MM.1S (cell line): ENCODE measurements at regions not wholly inside any gene's neighbourhood (a gene's known extent, or its start where the extent isn't known, plus 50 kb on each side); places are given as distances from the start of the nearest gene placed in this dataset.

Experiments
- DNase-seq: peaks from one replicate; pipeline ENCODE4 v3.0.0-alpha.2; 2015
- H2AFZ ChIP-seq: fragments of 300-600 bp; sonication (generic); 2 replicates; pipeline ENCODE4 v1.6.0; 2016; ENCODE audit warnings: antibody characterized with exemption, low read length
- H3F3A ChIP-seq: fragments of 300-600 bp; sonication (generic); 2 replicates; pipeline ENCODE4 v1.6.1; 2016; ENCODE audit warnings: mild to moderate bottlenecking, antibody characterized with exemption, low read length, moderate library complexity, mixed read lengths; ENCODE audit not compliant: insufficient read depth
- H3K27ac ChIP-seq: fragments of 300-600 bp; sonication (generic); 2 replicates; pipeline ENCODE4 v1.5.1; 2016; ENCODE audit warnings: mild to moderate bottlenecking, low read length
- H3K27me3 ChIP-seq: fragments of 300-600 bp; sonication (generic); replicated peaks from 2 replicates; pipeline ENCODE4 v1.6.0; 2016; ENCODE audit warnings: low read length; ENCODE audit not compliant: insufficient read depth
- H3K36me3 ChIP-seq: fragments of 300-600 bp; sonication (generic); replicated peaks from 2 replicates; pipeline ENCODE4 v1.6.1; 2016; ENCODE audit warnings: mild to moderate bottlenecking, low read length, mixed read lengths; ENCODE audit not compliant: insufficient read depth
- H3K4me1 ChIP-seq: fragments of 300-600 bp; sonication (generic); 2 replicates; pipeline ENCODE4 v1.6.1; 2016; ENCODE audit warnings: low read length, mixed read lengths
- H3K4me2 ChIP-seq: fragments of 300-600 bp; sonication (generic); 2 replicates; pipeline ENCODE4 v1.6.0; 2016; ENCODE audit warnings: low read depth, low read length
- H3K4me3 ChIP-seq: fragments of 300-600 bp; sonication (generic); 2 replicates; pipeline ENCODE4 v1.5.1; 2016; ENCODE audit warnings: low read length, mixed read lengths
- H3K79me2 ChIP-seq: fragments of 300-600 bp; sonication (generic); 2 replicates; pipeline ENCODE4 v1.6.1; 2016; ENCODE audit warnings: mixed run types, low read length, mixed read lengths
- H3K9ac ChIP-seq: fragments of 300-600 bp; sonication (generic); 2 replicates; pipeline ENCODE4 v1.6.1; 2016; ENCODE audit warnings: low read length, mixed read lengths
- H3K9me2 ChIP-seq: fragments of 300-600 bp; sonication (generic); replicated peaks from 2 replicates; pipeline ENCODE4 v1.6.1; 2016; ENCODE audit warnings: mild to moderate bottlenecking, low read length, mixed read lengths; ENCODE audit not compliant: insufficient read depth
- H3K9me3 ChIP-seq: fragments of 300-600 bp; sonication (generic); replicated peaks from 2 replicates; pipeline ENCODE4 v1.6.1; 2016; ENCODE audit warnings: mild to moderate bottlenecking, low read length, mixed read lengths; ENCODE audit not compliant: insufficient read depth
- H4K20me1 ChIP-seq: fragments of 300-600 bp; sonication (generic); 2 replicates; pipeline ENCODE4 v1.6.1; 2016; ENCODE audit warnings: mild to moderate bottlenecking, low read length, moderate library complexity, mixed read lengths; ENCODE audit not compliant: insufficient read depth
- EZH2 ChIP-seq: fragments of 300-600 bp; sonication (generic); optimal IDR thresholded peaks from 2 replicates; pipeline ENCODE3; 2017; ENCODE audit warnings: low read depth, mild to moderate bottlenecking, antibody characterized with exemption, low read length, mixed read lengths
- EZH2phosphoT487 ChIP-seq: fragments of 300-600 bp; sonication (generic); IDR thresholded peaks from 2 replicates; pipeline ENCODE4 v1.6.1; 2018; ENCODE audit warnings: antibody characterized with exemption, low read length
- TF ChIP-seq, protein P1 (sequence below): fragments of 300-600 bp; sonication (generic); IDR thresholded peaks from 2 replicates; pipeline ENCODE4 v1.5.1; 2016; ENCODE audit warnings: antibody characterized with exemption, low read length, mixed read lengths

GRCh38 chr3:880371-880770 lies 212.5 kb upstream of the CNTN6 start:
- Histone ChIP-seq H3K4me2 (no peak overlapping the region), H3K9me2 (no peaks in the 10 kb centered on the region), H3F3A (no peaks in the 10 kb centered on the region), H3K9ac (no peak overlapping the region), H3K27ac (no peak overlapping the region), H3K79me2 (no peaks in the 10 kb centered on the region), H3K9me3 (no peaks in the 10 kb centered on the region), H2AFZ (no peak overlapping the region), H4K20me1 (no peaks in the 10 kb centered on the region), H3K27me3 (no peaks in the 10 kb centered on the region), H3K36me3 (no peaks in the 10 kb centered on the region), H3K4me1 (no peaks in the 10 kb centered on the region), H3K4me3 (no peak overlapping the region)
- no peak for DNase-seq
- no peak for TF ChIP-seq EZH2
- TF ChIP-seq, protein P1, sequence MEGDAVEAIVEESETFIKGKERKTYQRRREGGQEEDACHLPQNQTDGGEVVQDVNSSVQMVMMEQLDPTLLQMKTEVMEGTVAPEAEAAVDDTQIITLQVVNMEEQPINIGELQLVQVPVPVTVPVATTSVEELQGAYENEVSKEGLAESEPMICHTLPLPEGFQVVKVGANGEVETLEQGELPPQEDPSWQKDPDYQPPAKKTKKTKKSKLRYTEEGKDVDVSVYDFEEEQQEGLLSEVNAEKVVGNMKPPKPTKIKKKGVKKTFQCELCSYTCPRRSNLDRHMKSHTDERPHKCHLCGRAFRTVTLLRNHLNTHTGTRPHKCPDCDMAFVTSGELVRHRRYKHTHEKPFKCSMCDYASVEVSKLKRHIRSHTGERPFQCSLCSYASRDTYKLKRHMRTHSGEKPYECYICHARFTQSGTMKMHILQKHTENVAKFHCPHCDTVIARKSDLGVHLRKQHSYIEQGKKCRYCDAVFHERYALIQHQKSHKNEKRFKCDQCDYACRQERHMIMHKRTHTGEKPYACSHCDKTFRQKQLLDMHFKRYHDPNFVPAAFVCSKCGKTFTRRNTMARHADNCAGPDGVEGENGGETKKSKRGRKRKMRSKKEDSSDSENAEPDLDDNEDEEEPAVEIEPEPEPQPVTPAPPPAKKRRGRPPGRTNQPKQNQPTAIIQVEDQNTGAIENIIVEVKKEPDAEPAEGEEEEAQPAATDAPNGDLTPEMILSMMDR: no peak
- no peak for TF ChIP-seq EZH2phosphoT487

DNA sequence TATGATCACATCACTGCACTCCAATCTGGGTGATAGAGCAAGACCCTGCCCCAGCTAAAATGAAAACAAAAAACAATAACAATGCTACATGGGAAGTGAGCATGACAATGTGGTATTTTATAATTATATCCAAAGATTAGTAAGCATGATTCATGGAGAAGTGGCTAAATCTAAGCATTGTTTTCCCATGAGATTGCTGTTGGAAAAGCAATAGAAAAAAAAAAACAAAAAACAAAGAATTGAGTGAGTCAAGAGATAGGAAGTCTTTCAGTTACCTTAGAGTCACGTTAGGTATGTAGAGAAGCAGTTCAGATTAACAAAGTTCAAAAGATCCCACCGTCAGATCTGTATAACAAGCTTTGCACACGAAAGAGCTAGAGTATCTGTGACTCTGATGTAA lies 210.3 kb upstream of the CNTN6 start:
- no peak overlapping the region for H3K4me2 ChIP-seq
- no peaks in the 10 kb centered on the region for H3K36me3 ChIP-seq
- no peaks in the 10 kb centered on the region for H3K27me3 ChIP-seq
- no peak overlapping the region for H3K4me3 ChIP-seq
- no peaks in the 10 kb centered on the region for H3K9me2 ChIP-seq
- TF ChIP-seq EZH2 (no peak), EZH2phosphoT487 (no peak)
- TF ChIP-seq, protein P1: no peak
- H3F3A ChIP-seq: no peaks in the 10 kb centered on the region
- H2AFZ ChIP-seq: no peak overlapping the region
- no peak overlapping the region for H3K9ac ChIP-seq
- no peak overlapping the region for H3K27ac ChIP-seq
- no peaks in the 10 kb centered on the region for H4K20me1 ChIP-seq
- no peaks in the 10 kb centered on the region for H3K4me1 ChIP-seq
- no peaks in the 10 kb centered on the region for H3K79me2 ChIP-seq
- no peak for DNase-seq
- H3K9me3 ChIP-seq: no peaks in the 10 kb centered on the region

DNA sequence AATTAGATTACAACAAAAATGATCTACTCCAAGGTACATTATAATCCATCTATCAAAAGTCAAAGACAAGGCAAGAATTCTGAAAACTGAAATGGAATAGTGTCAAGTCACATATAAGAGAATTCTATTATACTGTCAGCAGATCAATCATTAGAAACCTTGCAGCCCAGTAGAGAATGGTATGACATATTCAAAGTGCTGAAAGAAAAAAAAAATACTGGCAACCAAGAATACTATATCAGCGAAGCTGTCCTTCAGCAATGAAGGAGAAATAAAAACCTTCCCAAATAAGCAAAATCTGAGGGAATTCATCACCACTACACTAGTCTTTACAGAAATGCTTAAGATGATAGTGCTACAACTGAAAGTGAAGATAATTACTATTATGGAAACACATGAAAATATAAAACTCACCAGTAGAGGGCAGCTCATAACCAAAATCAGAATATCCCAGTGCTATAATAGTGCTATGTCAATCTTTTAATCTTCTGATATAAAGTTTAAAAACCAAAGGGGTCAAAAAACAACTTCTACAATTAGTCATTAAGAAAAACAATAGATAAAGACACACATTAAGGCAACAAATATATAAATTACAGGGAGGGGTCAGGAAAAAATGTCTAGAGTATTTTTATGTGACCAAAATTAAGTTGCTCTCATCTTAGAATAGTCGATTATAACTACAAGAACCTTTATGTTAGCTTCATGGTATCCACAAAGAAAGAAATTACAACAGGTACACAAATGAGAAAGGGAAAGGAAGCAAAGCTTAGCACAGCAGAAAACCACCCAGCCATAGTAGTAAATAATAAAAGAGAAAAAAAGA lies 190.7 kb upstream of the CNTN6 start:
- Histone ChIP-seq H3K4me1 (no peaks in the 10 kb centered on the region), H3K79me2 (no peaks in the 10 kb centered on the region), H3K9me3 (no peaks in the 10 kb centered on the region), H3K4me3 (no peak overlapping the region), H3K9me2 (no peaks in the 10 kb centered on the region), H2AFZ (no peak overlapping the region), H3K27me3 (no peaks in the 10 kb centered on the region), H3K27ac (no peak overlapping the region), H4K20me1 (no peaks in the 10 kb centered on the region), H3K36me3 (no peaks in the 10 kb centered on the region), H3K4me2 (no peak overlapping the region), H3K9ac (no peak overlapping the region), H3F3A (no peaks in the 10 kb centered on the region)
- TF ChIP-seq, protein P1: peak; percentile 30
- TF ChIP-seq EZH2phosphoT487 (no peak), EZH2 (no peak)
- DNase-seq: no peak
